ENCODE measurements at regions not wholly inside any gene's neighbourhood (a gene's known extent, or its start where the extent isn't known, plus 50 kb on each side); places are given as distances from the start of the nearest gene placed in this dataset.
"Not testable (repeated sequence)": the region's sequence is repeated elsewhere in the genome, so short reads cannot be mapped to it uniquely, and the experiment has no call there.

GRCh38 chr11:134728186-134728585 is 316.1 kb upstream of the B3GAT1 start:
- no peak for DNase-seq (ENCODE audit: low read depth, low spot score)

- DNase-seq (ENCODE audit: low read depth, low spot score): no peak
Observed at GRCh38 chr11:134727636-134728035, 315.6 kb upstream of the B3GAT1 start.

GRCh38 chr11:134727204-134727603 is 315.2 kb upstream of the B3GAT1 start:
- DNase-seq (ENCODE audit: low read depth, low spot score): no peak

GRCh38 chr11:134725716-134726639 is 313.9 kb upstream of the B3GAT1 start:
- no peak for DNase-seq (ENCODE audit: low read depth, low spot score)

GRCh38 chr11:134725211-134725610 is 313.2 kb upstream of the B3GAT1 start:
- no peak for DNase-seq (ENCODE audit: low read depth, low spot score)

GRCh38 chr11:134724779-134725140 is 312.7 kb upstream of the B3GAT1 start:
- no peak for DNase-seq (ENCODE audit: low read depth, low spot score)

GRCh38 chr11:134724106-134724778 is 312.2 kb upstream of the B3GAT1 start:
- DNase-seq (ENCODE audit: low read depth, low spot score): no peak

- not testable (repeated sequence) for DNase-seq (ENCODE audit: low read depth, low spot score)
Observed at GRCh38 chr11:134720691-134721070, 308.6 kb upstream of the B3GAT1 start.

GRCh38 chr11:134719940-134720690 is 308.1 kb upstream of the B3GAT1 start:
- not testable (repeated sequence) for DNase-seq (ENCODE audit: low read depth, low spot score)

- DNase-seq (ENCODE audit: low read depth, low spot score): no peak
Observed at GRCh38 chr11:134719397-134719796, 307.4 kb upstream of the B3GAT1 start.

- DNase-seq (ENCODE audit: low read depth, low spot score): no peak
Observed at GRCh38 chr11:134716582-134716981, 304.5 kb upstream of the B3GAT1 start.

- no peak for DNase-seq (ENCODE audit: low read depth, low spot score)
Observed at GRCh38 chr11:134714021-134714656, 302.1 kb upstream of the B3GAT1 start.

GRCh38 chr11:134712228-134713145 is 300.4 kb upstream of the B3GAT1 start:
- DNase-seq (ENCODE audit: low read depth, low spot score): no peak

- no peak for DNase-seq (ENCODE audit: low read depth, low spot score)
Observed at GRCh38 chr11:134711588-134711987, 299.5 kb upstream of the B3GAT1 start.

- no peak for DNase-seq (ENCODE audit: low read depth, low spot score)
Observed at GRCh38 chr11:134710861-134711407, 298.9 kb upstream of the B3GAT1 start.

GRCh38 chr11:134705858-134706257 is 293.8 kb upstream of the B3GAT1 start:
- DNase-seq (ENCODE audit: low read depth, low spot score): no peak

- no peak for DNase-seq (ENCODE audit: low read depth, low spot score)
Observed at GRCh38 chr11:134702827-134703226, 290.8 kb upstream of the B3GAT1 start.

GRCh38 chr11:134701564-134702165 is 289.6 kb upstream of the B3GAT1 start:
- no peak for DNase-seq (ENCODE audit: low read depth, low spot score)

- DNase-seq (ENCODE audit: low read depth, low spot score): no peak
Observed at GRCh38 chr11:134700101-134700640, 288.1 kb upstream of the B3GAT1 start.

GRCh38 chr11:134696455-134696854 is 284.4 kb upstream of the B3GAT1 start:
- DNase-seq (ENCODE audit: low read depth, low spot score): no peak

Data from brain pericyte (primary cell).